IMR-90 (cell line): ENCODE measurements at regions not wholly inside any gene's neighbourhood (a gene's known extent, or its start where the extent isn't known, plus 50 kb on each side); places are given as distances from the start of the nearest gene placed in this dataset.

Experiments used
- CTCF ChIP-seq: conservative IDR thresholded peaks from 2 replicates; pipeline ENCODE4 v1.5.1; 2012; ENCODE audit warnings: mild to moderate bottlenecking, low read depth, low read length, improper control_type of control experiment
- ELK1 ChIP-seq: fragments of 150-350 bp; IDR thresholded peaks from 2 replicates; pipeline ENCODE4 v1.6.1; 2016; ENCODE audit warnings: low read depth, mild to moderate bottlenecking, low read length, moderate library complexity, borderline replicate concordance
- FOS ChIP-seq: fragments of 150-350 bp; IDR thresholded peaks from 2 replicates; pipeline ENCODE4 v1.6.1; 2016; ENCODE audit warnings: low read depth, low read length
- MAFK ChIP-seq: IDR thresholded peaks from 2 replicates; pipeline ENCODE4 v1.6.1; 2012; ENCODE audit warnings: low read depth, low read length, improper control_type of control experiment
- MXI1 ChIP-seq: IDR thresholded peaks from 2 replicates; pipeline ENCODE4 v1.6.1; 2012; ENCODE audit warnings: low read depth, mild to moderate bottlenecking, low read length, moderate library complexity, borderline replicate concordance
- POLR2A ChIP-seq: IDR thresholded peaks from 2 replicates; pipeline ENCODE4 v1.6.1; 2012; ENCODE audit warnings: mild to moderate bottlenecking, low read depth, low read length
- RAD21 ChIP-seq: IDR thresholded peaks from 2 replicates; pipeline ENCODE4 v1.6.1; 2012; ENCODE audit warnings: low read length, improper control_type of control experiment
- RCOR1 ChIP-seq: IDR thresholded peaks from 2 replicates; pipeline ENCODE4 v1.6.1; 2012; ENCODE audit warnings: mild to moderate bottlenecking, low read length, improper control_type of control experiment; ENCODE audit not compliant: insufficient replicate concordance
- RFX5 ChIP-seq: IDR thresholded peaks from 2 replicates; pipeline ENCODE4 v1.8.0; 2012; ENCODE audit warnings: low read depth, mild to moderate bottlenecking, low read length, moderate library complexity
- SMC3 ChIP-seq: fragments of 150-350 bp; IDR thresholded peaks from 2 replicates; pipeline ENCODE4 v1.6.1; 2016; ENCODE audit warnings: low read depth, mild to moderate bottlenecking, antibody characterized with exemption, low read length, moderate library complexity
- USF2 ChIP-seq: fragments of 150-350 bp; IDR thresholded peaks from 2 replicates; pipeline ENCODE4 v1.6.1; 2017; ENCODE audit warnings: mild to moderate bottlenecking, antibody characterized with exemption, low read length, low read depth

- no peak for TF ChIP-seq CTCF
- TF ChIP-seq FOS = no peak
- TF ChIP-seq POLR2A = no peak
- no peak for TF ChIP-seq MAFK
- no peak for TF ChIP-seq RCOR1
- TF ChIP-seq ELK1 = no peak
- no peak for TF ChIP-seq MXI1
- no peak for TF ChIP-seq RFX5
- no peak for TF ChIP-seq USF2
- TF ChIP-seq SMC3 = no peak
- TF ChIP-seq RAD21 = no peak
These were observed 367.9 kb upstream of the TNP1 start for GRCh38 chr2:217227794-217228193.
